ENCODE measurements at regions not wholly inside any gene's neighbourhood (a gene's known extent, or its start where the extent isn't known, plus 50 kb on each side); places are given as distances from the start of the nearest gene placed in this dataset. TPM values are rescaled to one million over a fixed set of nuclear protein-coding genes. Genes with fewer than 3 reads are reported as not detected.
"Not testable (repeated sequence)": the region's sequence is repeated elsewhere in the genome, so short reads cannot be mapped to it uniquely, and the experiment has no call there.

DNA sequence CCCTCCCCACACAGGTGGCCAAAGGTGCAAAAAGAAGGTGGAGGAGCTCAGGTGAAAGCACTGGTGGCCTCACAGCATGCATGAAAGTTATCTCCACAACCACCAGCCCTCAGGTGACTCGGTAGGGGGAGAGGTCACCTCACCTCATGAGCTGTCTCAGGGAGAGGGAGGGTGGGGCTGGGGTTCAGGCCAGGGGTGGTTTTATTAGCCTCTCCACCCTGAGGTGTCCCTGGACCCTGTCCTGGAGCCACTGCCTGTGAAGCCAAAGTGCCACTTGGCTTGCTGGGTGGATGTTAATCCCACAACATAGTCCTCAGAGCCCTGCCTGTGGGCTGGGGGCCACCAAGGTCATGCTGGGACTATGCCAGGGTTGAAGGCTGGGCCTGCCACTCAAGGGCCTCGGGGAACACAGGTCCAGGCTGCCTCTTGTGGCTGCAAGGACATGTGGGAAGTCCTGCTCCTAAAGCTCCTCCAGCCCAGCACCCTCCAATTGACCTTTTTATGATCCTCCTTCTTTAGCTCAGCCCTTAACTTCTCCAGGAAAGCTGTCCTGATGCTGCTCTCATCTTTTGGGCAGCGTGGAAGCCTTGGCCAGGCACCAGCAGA lies 83.8 kb downstream of the MALL start:
- H2BK120ac ChIP-seq (replicated peaks; ENCODE audit: low read depth, low read length); H3K4me1 ChIP-seq (replicated peaks in 1 of 4; ENCODE audit: control insufficient read depth in 3 of 4, insufficient read depth in 4 of 4, low read length in 3 of 4); H3K56ac ChIP-seq (replicated peaks; ENCODE audit: insufficient read length, low read depth, low read length); H2AFZ ChIP-seq (ENCODE audit: low read length); H3K9me3 ChIP-seq (ENCODE audit: insufficient read depth in 2 of 2, low read depth in 1 of 2, low read length in 1 of 2); H3K27ac ChIP-seq (ENCODE audit: low read depth, low read length); H2BK15ac ChIP-seq (ENCODE audit: low read length); CTCF ChIA-PET (ENCODE audit: partially characterized antibody); H4K8ac ChIP-seq (ENCODE audit: extremely low read depth, insufficient read depth, low read length); H3K18ac ChIP-seq (ENCODE audit: extremely low read depth, low read length); H4K20me1 ChIP-seq (replicated peaks in 1 of 2; ENCODE audit: control insufficient read depth in 1 of 2, insufficient read depth in 2 of 2, low read length in 2 of 2); H3K14ac ChIP-seq (ENCODE audit: insufficient read length); DNase-seq (ENCODE audit: low read depth in 1 of 2, low spot score in 2 of 2); H3K4me3 ChIP-seq (ENCODE audit: extremely low read depth in 1 of 4, insufficient read depth in 2 of 4, low read depth in 3 of 4, low read length in 4 of 4); H3K4me2 ChIP-seq (ENCODE audit: insufficient read depth in 1 of 2, low read depth in 2 of 2, low read length in 2 of 2); H3K27me3 ChIP-seq (replicated peaks in 1 of 4; ENCODE audit: control insufficient read depth in 3 of 4, extremely low read depth in 1 of 4, insufficient read depth in 3 of 4, low read length in 3 of 4); H4K91ac ChIP-seq (replicated peaks; ENCODE audit: insufficient read length, low read length); H3K23ac ChIP-seq (ENCODE audit: insufficient read length); H4K5ac ChIP-seq (ENCODE audit: insufficient read length, low read depth, low read length); H2AK5ac ChIP-seq (ENCODE audit: low read depth, low read length); H3K23me2 ChIP-seq (ENCODE audit: low read depth, low read length); POLR2A ChIA-PET (ENCODE audit: partially characterized antibody); H2BK20ac ChIP-seq (ENCODE audit: low read length); H3K9ac ChIP-seq (replicated peaks in 1 of 4; ENCODE audit: extremely low read depth in 1 of 4, low read depth in 3 of 4, low read length in 3 of 4); H3K79me1 ChIP-seq (ENCODE audit: low read depth, low read length); H2BK5ac ChIP-seq (ENCODE audit: low read depth, low read length); H2BK12ac ChIP-seq (ENCODE audit: low read depth, low read length); H3K36me3 ChIP-seq (ENCODE audit: control insufficient read depth in 2 of 4, insufficient read depth in 4 of 4, low read length in 3 of 4); H3K4ac ChIP-seq (replicated peaks; ENCODE audit: insufficient read length, low read depth, low read length); H3K79me2 ChIP-seq (ENCODE audit: control insufficient read depth in 1 of 2, insufficient read depth in 2 of 2, low read length in 2 of 2): not testable (repeated sequence)
- WGBS, 2 experiments (ENCODE audit: extremely low coverage in 1 of 2, insufficient coverage in 1 of 2, insufficient read length in 1 of 2, insufficient replicate concordance in 2 of 2, low coverage in 1 of 2, low lambda C conversion rate in 2 of 2, missing lambda C conversion rate in 1 of 2), result no CpG with 5 or more reads among the region's 3 CpGs
- FAIRE-seq, result peak; percentile 77

Small RNA genes in the stretch of these regions (small RNA-seq; reads per million reads assigned to genes)
- gene GPAA1P1 (ENCODE audit: insufficient read depth), result not detected

Measured in H1 (cell line).